ENCODE measurements at regions not wholly inside any gene's neighbourhood (a gene's known extent, or its start where the extent isn't known, plus 50 kb on each side); places are given as distances from the start of the nearest gene placed in this dataset.

DNA sequence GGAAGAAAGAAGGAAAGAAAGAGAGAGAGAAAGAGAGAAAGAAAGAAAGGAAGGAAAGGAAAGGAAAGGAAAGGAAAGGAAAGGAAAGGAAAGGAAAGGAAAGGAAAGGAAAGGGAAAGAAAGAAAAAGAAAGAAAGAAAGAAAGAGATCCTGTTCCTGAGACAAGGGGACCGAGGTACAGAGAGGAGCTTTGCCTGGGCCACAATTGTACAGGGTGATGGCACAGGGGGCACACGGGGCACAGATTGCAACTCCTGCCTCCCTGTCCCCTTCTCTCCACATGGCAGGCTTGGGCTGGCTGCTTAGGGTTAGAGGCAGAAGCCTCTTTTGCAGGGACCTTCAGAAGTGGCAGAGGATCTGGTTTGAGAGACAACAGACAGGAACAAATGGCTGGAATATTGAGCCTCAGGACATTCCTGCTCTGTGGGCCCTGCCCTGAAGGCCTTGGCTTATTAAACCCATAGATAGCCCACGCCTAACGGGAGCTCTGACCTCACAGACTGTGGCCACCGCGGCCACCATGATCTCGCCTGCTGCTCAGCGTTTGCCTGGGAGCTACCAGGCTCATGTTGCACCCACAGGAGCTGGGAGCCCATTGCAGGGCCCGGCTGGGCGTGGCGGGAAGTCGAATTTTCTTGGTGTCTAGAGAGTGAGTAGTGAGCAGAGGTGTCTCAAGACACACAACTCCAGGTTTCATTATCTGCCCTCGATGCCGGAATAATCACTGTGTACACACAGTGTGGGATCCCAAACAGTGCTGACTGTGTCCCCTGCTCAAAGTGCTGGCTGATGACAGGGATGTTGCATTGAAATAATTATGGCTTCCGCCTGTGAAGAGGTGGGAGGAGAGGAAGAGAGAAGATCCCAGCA, 147.9 kb upstream of the NCOR2 start:
- no peaks in the 10 kb centered on the region for H3K9me3 ChIP-seq (replicated peaks)
- peaks cover 41% of the 10 kb centered on the region for H3K4me1 ChIP-seq (replicated peaks)
- no peak overlapping the region for H3K4me3 ChIP-seq
- H3K36me3 ChIP-seq: no peaks in the 10 kb centered on the region
- no peaks in the 10 kb centered on the region for H3K27me3 ChIP-seq (replicated peaks)
- no peak for DNase-seq (ENCODE audit: low read depth in 1 of 2, low spot score in 2 of 2)
- peak overlapping the region; percentile 10; the same call in 1 of the 2 replicates for H3K27ac ChIP-seq

GRCh38 chr12:124713436-124714082, 146.1 kb upstream of the NCOR2 start:
- Histone ChIP-seq H3K27me3 (replicated peaks) (no peaks in the 10 kb centered on the region), H3K36me3 (no peaks in the 10 kb centered on the region), H3K4me3 (peak overlapping the region; percentile 18), H3K4me1 (replicated peaks) (peaks cover 43% of the 10 kb centered on the region), H3K27ac (peak overlapping the region; percentile 79), H3K9me3 (replicated peaks) (no peaks in the 10 kb centered on the region)
- DNase-seq (ENCODE audit: low read depth in 1 of 2, low spot score in 2 of 2): peak; percentile 67 to 81

DNA sequence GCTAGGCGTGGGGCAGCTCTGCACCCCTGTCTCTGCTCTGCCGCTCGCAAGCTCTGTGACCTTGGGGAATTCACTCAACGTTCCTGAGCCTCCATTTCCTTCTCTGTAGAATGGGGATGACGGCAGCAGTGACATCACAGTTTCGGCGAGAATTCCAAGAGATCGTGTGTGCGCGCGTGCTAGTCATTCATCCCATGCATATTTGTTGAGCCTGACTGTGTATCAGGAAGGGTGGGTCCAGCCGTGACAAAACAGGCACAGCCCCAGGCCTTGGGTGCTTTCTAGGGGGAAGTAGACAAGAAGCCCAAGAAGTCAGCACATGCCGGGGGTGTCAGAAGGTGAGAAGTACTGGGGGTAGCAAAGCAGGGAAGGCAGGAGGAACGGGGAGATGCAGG, 145.6 kb upstream of the NCOR2 start:
- Histone ChIP-seq H3K4me3 (peak overlapping the region; percentile 18), H3K4me1 (replicated peaks) (peaks cover 43% of the 10 kb centered on the region), H3K27ac (peak overlapping the region; percentile 79), H3K36me3 (no peaks in the 10 kb centered on the region), H3K9me3 (replicated peaks) (no peaks in the 10 kb centered on the region), H3K27me3 (replicated peaks) (no peaks in the 10 kb centered on the region)
- DNase-seq (ENCODE audit: low read depth in 1 of 2, low spot score in 2 of 2): peak in 1 of 2 experiments; percentile 33

DNA sequence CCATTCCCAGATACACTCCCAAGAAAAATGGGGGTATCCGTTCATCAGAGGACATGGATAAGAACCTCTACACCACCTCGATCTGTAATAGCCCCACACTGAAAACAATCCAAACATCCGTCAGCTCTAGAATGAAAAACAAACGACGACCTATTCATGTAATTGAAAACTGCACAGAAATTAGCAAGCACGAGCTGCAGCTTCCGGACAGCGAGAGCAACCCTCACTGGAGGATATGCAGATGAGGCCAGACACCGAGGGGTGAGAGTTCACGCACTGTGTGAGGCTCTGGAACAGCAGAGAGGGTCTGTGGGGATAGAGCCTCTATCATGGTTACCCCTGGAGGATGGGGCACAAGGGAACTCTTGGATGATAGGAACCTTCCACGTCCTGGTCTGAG, 143.9 kb upstream of the NCOR2 start:
- H3K4me1 ChIP-seq (replicated peaks): peaks cover 43% of the 10 kb centered on the region
- no peaks in the 10 kb centered on the region for H3K27me3 ChIP-seq (replicated peaks)
- H3K4me3 ChIP-seq: no peak overlapping the region
- H3K36me3 ChIP-seq: no peaks in the 10 kb centered on the region
- no peaks in the 10 kb centered on the region for H3K9me3 ChIP-seq (replicated peaks)
- no peak overlapping the region for H3K27ac ChIP-seq
- DNase-seq (ENCODE audit: low read depth in 1 of 2, low spot score in 2 of 2): no peak

GRCh38 chr12:124709722-124710687, 142.6 kb upstream of the NCOR2 start:
- no peaks in the 10 kb centered on the region for H3K36me3 ChIP-seq
- H3K4me3 ChIP-seq: no peak overlapping the region
- peak overlapping the region; percentile 12; the same call in 1 of the 2 replicates for H3K27ac ChIP-seq
- H3K9me3 ChIP-seq (replicated peaks): no peaks in the 10 kb centered on the region
- H3K27me3 ChIP-seq (replicated peaks): no peaks in the 10 kb centered on the region
- DNase-seq (ENCODE audit: low read depth in 1 of 2, low spot score in 2 of 2): peak in 1 of 2 experiments; percentile 60
- peaks cover 35% of the 10 kb centered on the region for H3K4me1 ChIP-seq (replicated peaks)

GRCh38 chr12:124707316-124707715, 139.9 kb upstream of the NCOR2 start:
- DNase-seq (ENCODE audit: low read depth in 1 of 2, low spot score in 2 of 2): no peak
- Histone ChIP-seq H3K4me1 (replicated peaks) (peaks cover 23% of the 10 kb centered on the region), H3K9me3 (replicated peaks) (no peaks in the 10 kb centered on the region), H3K4me3 (no peak overlapping the region), H3K36me3 (no peaks in the 10 kb centered on the region), H3K27me3 (replicated peaks) (no peaks in the 10 kb centered on the region), H3K27ac (no peak overlapping the region)

DNA sequence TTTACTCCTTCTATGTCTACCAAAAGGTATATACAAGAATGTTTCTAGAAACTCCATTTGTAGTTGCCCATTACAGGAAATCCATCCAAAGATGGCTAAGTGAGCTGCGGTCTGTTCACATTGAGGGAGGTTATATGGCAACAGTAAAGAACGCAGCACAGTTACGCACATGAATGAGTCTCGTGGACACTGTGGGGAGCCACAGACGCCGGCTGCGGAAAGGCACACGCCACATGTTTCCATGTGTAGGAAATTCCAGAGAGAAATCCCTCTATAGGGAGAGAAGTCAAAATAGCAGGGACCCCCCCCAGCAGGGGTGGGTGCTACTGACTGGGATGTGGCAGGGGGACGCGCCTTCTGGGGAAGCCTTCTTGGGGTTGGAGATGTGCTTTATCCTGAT, 139.0 kb upstream of the NCOR2 start:
- Histone ChIP-seq H3K9me3 (replicated peaks) (no peaks in the 10 kb centered on the region), H3K4me3 (no peak overlapping the region), H3K36me3 (peaks cover 4% of the 10 kb centered on the region), H3K4me1 (replicated peaks) (peaks cover 28% of the 10 kb centered on the region), H3K27ac (no peak overlapping the region), H3K27me3 (replicated peaks) (no peaks in the 10 kb centered on the region)
- DNase-seq (ENCODE audit: low read depth in 1 of 2, low spot score in 2 of 2): no peak

GRCh38 chr12:124705545-124706138, 138.2 kb upstream of the NCOR2 start:
- Histone ChIP-seq H3K9me3 (replicated peaks) (no peaks in the 10 kb centered on the region), H3K4me3 (no peak overlapping the region), H3K4me1 (replicated peaks) (peaks cover 35% of the 10 kb centered on the region), H3K27ac (no peak overlapping the region), H3K36me3 (peaks cover 4% of the 10 kb centered on the region), H3K27me3 (replicated peaks) (no peaks in the 10 kb centered on the region)
- no peak for DNase-seq (ENCODE audit: low read depth in 1 of 2, low spot score in 2 of 2)

DNA sequence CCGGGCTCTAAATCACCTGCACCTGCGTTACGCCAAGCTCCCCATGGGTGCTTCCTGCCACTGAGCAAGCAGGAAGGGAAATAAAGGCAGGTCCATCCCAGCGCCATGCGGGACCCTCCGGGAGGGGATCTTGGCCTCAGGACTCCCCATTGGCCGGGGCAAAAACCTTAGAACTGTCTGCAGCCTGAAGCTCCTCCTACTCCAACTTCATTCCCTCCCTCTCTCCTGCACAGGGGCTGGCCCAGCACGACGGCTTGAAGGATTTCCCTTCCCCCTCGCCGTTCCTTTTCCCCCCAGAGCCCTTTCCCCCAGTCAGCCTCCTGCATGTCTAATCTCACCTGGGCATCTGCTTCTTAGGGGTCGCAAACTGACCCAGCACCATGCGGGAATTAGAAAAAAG, 137.2 kb upstream of the NCOR2 start:
- DNase-seq (ENCODE audit: low read depth in 1 of 2, low spot score in 2 of 2): no peak
- H3K27ac ChIP-seq: no peak overlapping the region
- H3K27me3 ChIP-seq (replicated peaks): no peaks in the 10 kb centered on the region
- no peaks in the 10 kb centered on the region for H3K9me3 ChIP-seq (replicated peaks)
- H3K4me1 ChIP-seq (replicated peaks): peaks cover 37% of the 10 kb centered on the region
- H3K4me3 ChIP-seq: no peak overlapping the region
- H3K36me3 ChIP-seq: peaks cover 4% of the 10 kb centered on the region

DNA sequence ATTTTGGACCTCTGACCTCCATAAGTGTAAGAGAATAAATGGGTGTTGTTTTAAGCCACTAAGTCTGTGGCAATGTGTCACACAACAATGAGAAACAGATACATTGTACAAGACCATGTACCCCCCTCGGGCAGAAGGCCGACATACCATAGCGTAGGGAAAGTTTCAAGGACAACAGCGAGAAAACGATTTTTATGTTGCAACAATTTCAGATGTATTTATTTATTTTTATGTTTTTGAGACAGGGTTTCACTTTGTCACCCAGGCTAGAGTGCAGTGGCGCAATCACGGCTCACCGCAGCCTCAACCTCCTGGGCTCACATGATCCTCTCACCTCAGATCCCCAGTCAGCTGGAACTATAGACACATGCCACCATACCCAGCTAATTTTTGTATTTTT, 136.4 kb upstream of the NCOR2 start:
- Histone ChIP-seq H3K27ac (no peak overlapping the region), H3K9me3 (replicated peaks) (no peaks in the 10 kb centered on the region), H3K27me3 (replicated peaks) (no peaks in the 10 kb centered on the region), H3K4me3 (no peak overlapping the region), H3K4me1 (replicated peaks) (peaks cover 39% of the 10 kb centered on the region), H3K36me3 (peaks cover 4% of the 10 kb centered on the region)
- no peak for DNase-seq (ENCODE audit: low read depth in 1 of 2, low spot score in 2 of 2)

GRCh38 chr12:124702736-124703135, 135.3 kb upstream of the NCOR2 start:
- Histone ChIP-seq H3K4me1 (replicated peaks) (peaks cover 51% of the 10 kb centered on the region), H3K4me3 (no peak overlapping the region), H3K27me3 (replicated peaks) (no peaks in the 10 kb centered on the region), H3K36me3 (peaks cover 4% of the 10 kb centered on the region), H3K9me3 (replicated peaks) (no peaks in the 10 kb centered on the region), H3K27ac (no peak overlapping the region)
- no peak for DNase-seq (ENCODE audit: low read depth in 1 of 2, low spot score in 2 of 2)

- Histone ChIP-seq H3K4me1 (replicated peaks) (peaks cover 64% of the 10 kb centered on the region), H3K4me3 (no peak overlapping the region), H3K27me3 (replicated peaks) (no peaks in the 10 kb centered on the region), H3K9me3 (replicated peaks) (no peaks in the 10 kb centered on the region), H3K27ac (peak overlapping the region; percentile 95), H3K36me3 (peaks cover 4% of the 10 kb centered on the region)
- DNase-seq (ENCODE audit: low read depth in 1 of 2, low spot score in 2 of 2): peak; percentile 73 to 78
Measured at GRCh38 chr12:124700810-124701592, 133.6 kb upstream of the NCOR2 start.
